ENCODE measurements at regions not wholly inside any gene's neighbourhood (a gene's known extent, or its start where the extent isn't known, plus 50 kb on each side); places are given as distances from the start of the nearest gene placed in this dataset.

DNA sequence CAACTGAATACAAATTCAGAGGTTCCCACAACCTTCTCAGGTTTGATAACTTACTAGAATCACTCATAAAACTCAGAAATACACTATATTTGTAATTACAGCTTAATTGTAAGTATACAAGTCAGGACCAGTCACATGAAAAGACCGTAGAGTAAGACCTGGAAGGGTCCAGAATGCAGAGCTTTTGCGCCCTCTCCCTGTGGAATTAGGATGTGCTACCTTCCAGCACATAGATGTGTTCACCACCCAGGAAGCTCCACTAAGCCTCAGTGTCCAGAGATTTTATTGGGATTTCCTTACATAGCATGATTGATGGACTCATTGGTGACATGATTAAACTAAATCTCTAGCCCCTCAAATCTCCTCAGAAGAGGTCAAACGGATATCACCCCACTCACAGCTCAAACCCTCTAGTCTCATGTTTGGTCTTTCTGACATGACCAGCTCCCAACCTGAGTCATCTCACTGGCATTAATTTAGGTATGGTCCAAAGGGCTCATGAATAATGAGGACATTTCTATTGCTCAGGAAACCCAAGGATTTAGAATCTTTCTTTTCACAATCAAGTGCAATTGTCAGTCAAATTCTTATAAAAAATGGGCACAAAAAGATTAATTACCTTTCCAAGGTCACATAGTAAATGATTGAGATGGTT, 77.2 kb upstream of the UBASH3B start:
- ATAC-seq: no peak
- no peak for TF ChIP-seq ISL1 (CRISPR knock-in tag; IDR thresholded peaks at IDR 0.05)
- no peak for TF ChIP-seq ZC3H10 (CRISPR knock-in tag; IDR thresholded peaks at IDR 0.05)
- TF ChIP-seq ESRRG (CRISPR knock-in tag; IDR thresholded peaks at IDR 0.05): no peak
- TF ChIP-seq TCF4 (CRISPR knock-in tag; IDR thresholded peaks at IDR 0.05; ENCODE audit: borderline replicate concordance): no peak
- TF ChIP-seq RARB (CRISPR knock-in tag; IDR thresholded peaks at IDR 0.05): no peak
- no peak for TF ChIP-seq BACH2 (CRISPR knock-in tag; IDR thresholded peaks at IDR 0.05; ENCODE audit: borderline replicate concordance)
- no peak for TF ChIP-seq ARNTL (CRISPR knock-in tag; IDR thresholded peaks at IDR 0.05; ENCODE audit: borderline replicate concordance, low read depth)
- TF ChIP-seq ZFP30 (CRISPR knock-in tag; IDR thresholded peaks at IDR 0.05): no peak
- TF ChIP-seq, protein P1, sequence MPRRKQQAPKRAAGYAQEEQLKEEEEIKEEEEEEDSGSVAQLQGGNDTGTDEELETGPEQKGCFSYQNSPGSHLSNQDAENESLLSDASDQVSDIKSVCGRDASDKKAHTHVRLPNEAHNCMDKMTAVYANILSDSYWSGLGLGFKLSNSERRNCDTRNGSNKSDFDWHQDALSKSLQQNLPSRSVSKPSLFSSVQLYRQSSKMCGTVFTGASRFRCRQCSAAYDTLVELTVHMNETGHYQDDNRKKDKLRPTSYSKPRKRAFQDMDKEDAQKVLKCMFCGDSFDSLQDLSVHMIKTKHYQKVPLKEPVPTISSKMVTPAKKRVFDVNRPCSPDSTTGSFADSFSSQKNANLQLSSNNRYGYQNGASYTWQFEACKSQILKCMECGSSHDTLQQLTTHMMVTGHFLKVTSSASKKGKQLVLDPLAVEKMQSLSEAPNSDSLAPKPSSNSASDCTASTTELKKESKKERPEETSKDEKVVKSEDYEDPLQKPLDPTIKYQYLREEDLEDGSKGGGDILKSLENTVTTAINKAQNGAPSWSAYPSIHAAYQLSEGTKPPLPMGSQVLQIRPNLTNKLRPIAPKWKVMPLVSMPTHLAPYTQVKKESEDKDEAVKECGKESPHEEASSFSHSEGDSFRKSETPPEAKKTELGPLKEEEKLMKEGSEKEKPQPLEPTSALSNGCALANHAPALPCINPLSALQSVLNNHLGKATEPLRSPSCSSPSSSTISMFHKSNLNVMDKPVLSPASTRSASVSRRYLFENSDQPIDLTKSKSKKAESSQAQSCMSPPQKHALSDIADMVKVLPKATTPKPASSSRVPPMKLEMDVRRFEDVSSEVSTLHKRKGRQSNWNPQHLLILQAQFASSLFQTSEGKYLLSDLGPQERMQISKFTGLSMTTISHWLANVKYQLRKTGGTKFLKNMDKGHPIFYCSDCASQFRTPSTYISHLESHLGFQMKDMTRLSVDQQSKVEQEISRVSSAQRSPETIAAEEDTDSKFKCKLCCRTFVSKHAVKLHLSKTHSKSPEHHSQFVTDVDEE (CRISPR knock-in tag; IDR thresholded peaks at IDR 0.05): no peak
- no peak for TF ChIP-seq ZNF70 (CRISPR knock-in tag; IDR thresholded peaks at IDR 0.05)
- TF ChIP-seq ZFP3 (CRISPR knock-in tag; IDR thresholded peaks at IDR 0.05): no peak

DNA sequence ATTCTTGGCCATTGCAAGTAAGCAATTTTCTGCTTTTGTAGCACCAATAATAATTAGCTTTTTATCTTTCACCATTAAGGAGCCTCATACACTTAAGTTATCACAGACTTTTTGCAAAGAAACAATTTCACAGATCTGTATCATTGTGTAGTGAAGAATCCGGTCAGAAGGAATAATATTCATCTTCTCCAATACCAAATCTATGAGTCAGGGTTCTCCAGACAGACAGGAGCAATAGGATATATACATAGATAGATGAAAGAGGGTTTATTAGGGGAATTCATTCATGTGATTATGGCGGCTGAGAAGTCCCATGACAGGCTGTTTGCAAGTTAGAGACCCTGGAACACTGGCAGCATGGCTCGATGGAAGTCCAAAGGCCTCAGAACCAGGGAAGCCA, 82.9 kb upstream of the UBASH3B start:
- ATAC-seq: peak; percentile 45; the same call in 1 of the 3 replicates
- TF ChIP-seq TCF4 (CRISPR knock-in tag; IDR thresholded peaks at IDR 0.05; ENCODE audit: borderline replicate concordance) (no peak), ZNF565 (CRISPR knock-in tag; conservative IDR thresholded peaks at IDR 0.05; ENCODE audit: low read depth) (no peak), ESRRG (CRISPR knock-in tag; IDR thresholded peaks at IDR 0.05) (no peak), ZNF70 (CRISPR knock-in tag; IDR thresholded peaks at IDR 0.05) (no peak), OSR1 (CRISPR knock-in tag; IDR thresholded peaks at IDR 0.05) (no peak), ARNTL (CRISPR knock-in tag; IDR thresholded peaks at IDR 0.05; ENCODE audit: borderline replicate concordance, low read depth) (no peak), ZFP3 (CRISPR knock-in tag; IDR thresholded peaks at IDR 0.05) (no peak), RARB (CRISPR knock-in tag; IDR thresholded peaks at IDR 0.05) (no peak), SNAI2 (CRISPR knock-in tag; IDR thresholded peaks at IDR 0.05) (no peak), PPARA (CRISPR knock-in tag; IDR thresholded peaks at IDR 0.05; ENCODE audit: borderline replicate concordance) (no peak), GLIS3 (CRISPR knock-in tag; IDR thresholded peaks at IDR 0.05) (no peak), TOX (CRISPR knock-in tag; IDR thresholded peaks at IDR 0.05; ENCODE audit: borderline replicate concordance) (no peak), PATZ1 (CRISPR knock-in tag; IDR thresholded peaks at IDR 0.05; ENCODE audit: borderline replicate concordance) (no peak), BACH2 (CRISPR knock-in tag; IDR thresholded peaks at IDR 0.05; ENCODE audit: borderline replicate concordance) (no peak), POU6F1 (CRISPR knock-in tag; IDR thresholded peaks at IDR 0.05; ENCODE audit: borderline replicate concordance, low read depth) (no peak)
- TF ChIP-seq, protein P2, sequence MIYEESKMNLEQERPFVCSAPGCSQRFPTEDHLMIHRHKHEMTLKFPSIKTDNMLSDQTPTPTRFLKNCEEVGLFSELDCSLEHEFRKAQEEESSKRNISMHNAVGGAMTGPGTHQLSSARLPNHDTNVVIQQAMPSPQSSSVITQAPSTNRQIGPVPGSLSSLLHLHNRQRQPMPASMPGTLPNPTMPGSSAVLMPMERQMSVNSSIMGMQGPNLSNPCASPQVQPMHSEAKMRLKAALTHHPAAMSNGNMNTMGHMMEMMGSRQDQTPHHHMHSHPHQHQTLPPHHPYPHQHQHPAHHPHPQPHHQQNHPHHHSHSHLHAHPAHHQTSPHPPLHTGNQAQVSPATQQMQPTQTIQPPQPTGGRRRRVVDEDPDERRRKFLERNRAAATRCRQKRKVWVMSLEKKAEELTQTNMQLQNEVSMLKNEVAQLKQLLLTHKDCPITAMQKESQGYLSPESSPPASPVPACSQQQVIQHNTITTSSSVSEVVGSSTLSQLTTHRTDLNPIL (CRISPR knock-in tag; IDR thresholded peaks at IDR 0.05; ENCODE audit: low read depth): no peak
- TF ChIP-seq, protein P1 (CRISPR knock-in tag; IDR thresholded peaks at IDR 0.05): no peak

All from SK-N-SH treated with all-trans-retinoic acid at 6 μM for 48 hours (cell line).